NCI-H446 (cell line): ENCODE measurements at regions not wholly inside any gene's neighbourhood (a gene's known extent, or its start where the extent isn't known, plus 50 kb on each side); places are given as distances from the start of the nearest gene placed in this dataset.
"Not testable (repeated sequence)": the region's sequence is repeated elsewhere in the genome, so short reads cannot be mapped to it uniquely, and the experiment has no call there.

Source experiments
- DNase-seq, 2 experiments: peaks; one replicate each; lab custom pipeline; 2025; lab: John Stamatoyannopoulos, UW

DNA sequence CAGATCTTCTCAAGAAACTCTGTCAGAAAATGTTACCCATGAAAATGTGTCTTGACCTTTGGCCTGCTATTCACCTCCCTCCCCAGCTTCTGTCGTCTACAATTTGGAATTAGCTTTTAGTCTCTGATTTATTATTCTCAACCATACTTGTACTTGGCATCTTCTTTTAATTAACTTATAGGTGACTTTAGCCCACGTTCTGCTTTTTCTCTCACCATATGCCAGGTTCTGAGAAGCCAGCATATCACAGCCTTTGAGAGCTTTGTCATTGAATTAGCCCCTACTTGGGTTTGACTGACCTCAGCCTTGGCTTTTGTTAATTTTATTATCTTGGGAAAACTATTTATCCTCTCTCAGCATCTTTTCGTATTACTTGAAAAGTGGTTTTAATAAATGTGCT lies 355.9 kb downstream of the OXSM start:
- no peak for DNase-seq

DNA sequence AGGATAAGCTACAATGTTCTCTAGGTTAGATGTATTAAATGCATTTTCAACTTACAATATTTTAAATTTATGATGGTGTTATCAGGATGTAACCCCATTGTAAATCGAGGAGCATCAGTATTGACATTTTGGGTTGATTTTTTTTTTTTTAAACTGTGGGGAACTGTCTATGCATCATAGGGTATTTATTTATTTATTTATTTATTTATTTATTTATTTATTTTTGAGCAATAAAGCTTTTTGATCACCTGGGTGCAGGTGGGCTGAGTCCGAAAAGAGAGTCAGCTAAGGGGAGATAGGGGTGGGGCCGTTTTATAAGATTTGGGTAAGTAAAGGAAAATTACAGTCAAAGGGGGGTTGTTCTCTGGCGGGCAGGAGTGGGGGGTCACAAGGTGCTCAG lies 367.5 kb downstream of the OXSM start:
- not testable (repeated sequence) for DNase-seq

DNA sequence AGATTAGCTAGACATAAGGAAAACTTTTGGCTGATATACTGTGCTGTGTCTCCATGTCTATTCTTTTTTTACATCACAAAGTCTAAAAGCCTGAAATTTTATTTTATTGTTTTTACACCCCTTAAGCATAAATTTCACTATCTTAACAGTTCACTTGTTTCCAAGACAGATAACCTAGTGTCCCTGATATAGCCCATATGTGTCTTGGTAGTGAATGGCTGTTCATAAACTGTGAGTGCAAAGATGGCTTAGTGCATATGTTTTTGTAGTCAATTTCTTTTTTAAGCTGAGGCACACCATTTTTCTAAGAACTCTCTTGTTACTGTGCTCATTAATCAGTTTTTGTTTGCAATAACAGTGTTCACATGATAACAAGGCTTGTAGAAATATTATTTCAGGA lies 381.1 kb downstream of the OXSM start:
- no peak for DNase-seq

DNA sequence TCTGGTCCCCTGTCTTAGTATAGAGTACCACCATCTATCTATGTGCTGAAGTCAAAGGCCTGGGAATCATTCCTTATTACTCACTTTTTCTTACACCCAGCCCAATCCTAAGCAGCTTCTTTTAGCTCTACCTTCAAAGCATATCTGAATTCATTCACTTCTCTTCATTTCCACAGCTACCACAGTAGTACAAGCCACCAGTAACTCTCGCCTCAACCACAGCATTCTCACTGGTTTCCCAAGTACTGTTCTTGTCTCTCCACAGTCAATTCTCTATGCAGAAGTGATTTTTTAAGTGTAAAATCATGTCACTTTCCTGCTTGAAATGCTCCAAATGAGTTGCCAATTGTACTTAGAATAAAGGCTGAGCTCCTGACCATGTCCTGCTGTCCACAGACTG lies 401.7 kb downstream of the OXSM start:
- no peak for DNase-seq

DNA sequence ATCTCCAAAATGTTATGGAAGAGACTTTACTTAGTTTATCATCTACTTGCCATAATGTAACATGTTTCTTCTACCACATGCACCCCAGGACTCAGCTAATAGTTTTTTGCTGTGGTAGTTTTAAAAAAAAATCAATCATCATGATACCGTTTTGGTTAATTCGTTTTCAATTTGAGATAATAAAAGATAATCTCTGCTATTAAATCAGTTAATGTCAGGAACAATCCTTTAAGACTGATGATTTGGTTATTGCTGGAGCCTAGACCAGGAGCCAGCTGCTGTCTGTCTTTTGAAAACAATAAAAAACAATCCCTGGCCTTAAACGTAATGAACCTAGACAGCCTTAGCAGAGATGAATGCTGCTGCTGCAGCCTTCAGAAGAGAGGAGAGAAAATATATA lies 403.7 kb downstream of the OXSM start:
- no peak for DNase-seq

DNA sequence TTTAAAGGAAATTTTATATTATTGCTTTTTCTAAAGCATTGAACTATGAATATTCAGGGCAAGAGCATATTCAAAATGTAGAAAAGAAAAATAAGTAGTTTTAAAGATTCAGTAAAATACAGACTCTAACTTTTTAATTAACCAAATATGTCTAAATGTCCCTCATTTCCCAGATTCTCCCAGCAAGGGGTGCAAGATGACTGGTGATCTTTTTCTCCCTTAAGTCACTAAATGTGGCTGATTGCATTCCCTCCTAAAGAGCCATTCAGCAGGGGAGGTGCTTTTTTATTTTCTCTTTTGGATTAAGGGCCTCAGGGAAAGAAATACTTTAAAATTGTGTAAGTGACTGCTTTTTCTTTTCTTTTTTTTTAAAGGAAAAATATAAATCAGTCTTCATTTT lies 406.9 kb downstream of the OXSM start:
- no peak for DNase-seq

DNA sequence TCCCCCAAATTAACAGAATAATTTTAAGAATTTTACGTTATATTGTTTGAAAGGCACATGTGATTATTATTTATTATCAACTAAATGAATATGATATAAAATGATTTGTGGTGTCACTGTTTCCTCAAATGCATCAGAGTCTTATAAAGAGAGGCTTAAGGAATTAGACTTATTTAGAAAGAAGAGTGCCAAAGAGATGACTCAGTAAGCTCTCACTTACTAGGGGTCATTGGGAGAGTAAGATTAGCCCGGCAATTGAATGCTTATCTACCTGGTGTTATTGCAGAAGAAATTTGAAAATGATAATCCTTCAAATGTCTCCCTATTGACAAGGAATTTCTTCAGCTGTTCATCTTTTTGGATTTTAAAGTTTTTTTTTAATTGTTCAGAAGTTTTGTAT lies 408.7 kb downstream of the OXSM start:
- no peak for DNase-seq

DNA sequence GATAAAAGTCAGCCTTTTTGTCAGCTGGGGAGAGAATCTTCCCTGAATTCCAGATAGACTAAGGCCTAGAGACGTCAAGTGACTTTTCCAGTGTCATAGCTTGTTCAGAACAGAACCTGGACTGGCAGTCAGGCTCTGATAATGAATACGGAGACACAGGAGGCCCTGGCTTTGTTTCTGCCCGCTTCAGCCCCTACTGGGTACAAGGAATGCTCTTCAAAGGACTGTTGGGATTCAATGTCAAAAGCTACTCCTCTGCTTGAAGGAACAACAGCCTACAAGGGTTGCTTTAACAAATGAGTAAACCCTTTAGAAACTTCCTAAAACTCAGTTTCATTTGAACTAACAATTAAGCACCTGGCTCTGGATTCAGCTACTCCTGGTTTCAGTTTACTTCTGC lies 412.3 kb downstream of the OXSM start:
- DNase-seq = no peak

DNA sequence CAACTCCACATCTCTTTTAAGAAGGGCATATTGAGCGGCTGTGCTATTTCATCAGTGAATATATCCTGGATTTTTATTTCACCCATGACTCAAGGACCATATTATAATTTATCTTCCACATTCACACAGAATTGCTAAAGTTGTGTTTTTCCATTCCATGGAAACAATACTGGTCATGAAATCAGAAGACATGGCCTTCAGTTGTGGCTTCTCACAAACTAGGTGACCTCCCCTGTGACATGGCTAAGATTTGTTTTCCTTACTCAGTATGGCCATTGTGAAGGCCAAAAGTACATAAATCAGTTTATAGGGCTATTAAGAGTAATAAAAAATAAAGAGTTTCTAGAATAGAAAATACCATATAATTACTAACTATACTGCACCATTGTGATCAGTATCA lies 415.6 kb downstream of the OXSM start:
- DNase-seq = no peak

DNA sequence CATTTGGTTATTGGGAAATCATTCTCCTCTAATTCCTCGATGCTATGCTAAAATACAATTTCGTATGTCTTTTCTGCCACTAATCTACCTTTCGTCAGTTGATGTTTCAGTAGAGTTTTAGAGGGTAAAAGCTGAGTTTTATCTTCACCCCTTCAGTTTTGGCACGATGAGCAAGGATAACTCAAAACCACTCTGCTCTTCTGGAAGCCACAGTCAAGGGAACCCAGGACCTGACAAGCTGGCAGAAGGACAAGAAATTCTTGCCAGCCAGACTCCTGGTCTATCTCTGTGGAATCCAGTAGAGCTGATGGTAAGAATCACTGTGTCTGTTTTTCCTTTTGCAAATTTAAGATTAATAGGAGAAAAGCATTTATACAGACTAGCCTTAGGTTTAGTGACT lies 414.4 kb upstream of the LRRC3B start:
- DNase-seq = no peak

DNA sequence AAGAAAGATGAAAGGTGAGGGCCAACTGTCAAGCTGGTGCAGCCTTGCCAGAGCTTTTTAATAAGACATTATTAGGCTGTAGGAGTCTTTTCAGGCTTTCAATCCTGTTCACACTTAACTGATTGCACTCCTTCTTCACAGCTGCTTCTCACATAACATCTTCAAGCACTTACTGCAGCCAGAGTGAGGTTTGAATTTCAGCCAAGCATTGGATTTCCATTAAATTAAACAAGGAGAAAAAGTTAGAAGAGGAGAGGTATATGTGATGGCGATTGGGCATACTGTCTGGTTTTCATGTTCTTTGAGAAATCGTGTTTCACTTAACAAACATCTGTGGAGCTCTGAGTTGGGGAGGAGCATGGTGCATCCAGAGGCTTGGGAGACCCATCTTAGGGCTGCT lies 392.8 kb upstream of the LRRC3B start:
- no peak for DNase-seq

DNA sequence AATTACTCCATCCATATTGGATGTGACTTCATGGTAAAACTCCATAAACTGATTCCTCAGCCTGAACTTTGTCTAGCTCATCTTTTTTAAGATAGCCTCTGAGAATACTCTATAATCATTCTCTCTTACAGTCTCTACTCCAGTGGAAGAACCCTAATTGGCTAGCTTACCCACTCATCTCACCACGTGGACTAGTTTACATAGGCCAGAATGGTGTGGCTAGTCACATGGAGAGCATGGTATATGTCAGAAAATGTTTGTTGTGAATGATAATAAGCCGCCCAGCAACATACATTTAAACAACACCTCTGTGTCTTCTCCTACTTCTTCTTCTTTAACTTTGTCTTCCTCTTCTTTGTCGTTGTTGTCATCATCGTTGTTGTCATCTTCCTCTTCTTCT lies 389.2 kb upstream of the LRRC3B start:
- no peak for DNase-seq

DNA sequence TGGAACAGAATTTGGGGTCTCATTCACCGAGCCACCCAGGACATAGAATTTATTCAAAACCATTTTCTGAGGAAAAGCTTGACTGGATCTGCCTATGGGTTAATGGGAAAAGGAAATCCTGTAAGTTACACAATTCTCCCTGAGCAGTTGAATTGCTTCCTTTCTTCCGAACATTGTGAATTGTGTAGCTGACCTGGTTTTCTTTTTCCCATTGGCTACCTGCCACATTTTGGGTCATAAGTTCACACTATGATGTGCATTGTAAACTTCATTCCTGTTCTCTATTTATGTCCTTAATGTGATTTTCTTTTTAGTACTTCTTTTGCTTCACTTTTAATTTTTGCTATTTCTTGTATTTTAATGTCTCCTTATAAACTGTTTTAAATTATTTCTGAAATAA lies 386.0 kb upstream of the LRRC3B start:
- DNase-seq = no peak

DNA sequence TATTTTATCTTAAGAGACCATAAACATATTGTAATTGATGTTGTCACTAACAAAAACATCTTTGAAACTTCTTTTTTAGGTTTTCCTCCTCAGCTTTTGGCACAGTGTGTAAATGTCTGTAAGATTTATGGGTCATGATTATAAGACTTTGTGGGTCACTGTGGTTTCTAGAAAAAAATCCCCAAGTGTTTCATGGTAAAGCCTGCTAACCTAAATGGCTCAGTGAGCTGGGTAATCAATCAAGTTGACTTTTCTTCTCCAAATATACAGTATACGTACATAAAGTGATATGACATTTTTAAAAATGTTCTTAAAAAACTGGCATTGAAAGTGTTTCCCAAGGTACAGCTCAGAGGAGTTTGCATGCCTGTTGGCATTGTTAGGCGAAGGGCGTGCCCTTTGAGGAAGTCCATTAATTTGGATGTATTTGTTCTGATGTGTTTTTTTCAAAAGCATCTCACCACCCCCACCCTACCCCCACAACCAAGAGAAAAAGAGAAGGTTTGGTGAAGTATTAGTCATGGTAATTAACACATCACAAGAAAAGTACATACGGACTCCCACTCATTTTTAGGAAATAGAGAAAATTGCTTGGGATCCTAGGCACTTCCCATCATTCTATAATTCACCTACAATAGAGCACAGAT lies 385.4 kb upstream of the LRRC3B start:
- no peak for DNase-seq

DNA sequence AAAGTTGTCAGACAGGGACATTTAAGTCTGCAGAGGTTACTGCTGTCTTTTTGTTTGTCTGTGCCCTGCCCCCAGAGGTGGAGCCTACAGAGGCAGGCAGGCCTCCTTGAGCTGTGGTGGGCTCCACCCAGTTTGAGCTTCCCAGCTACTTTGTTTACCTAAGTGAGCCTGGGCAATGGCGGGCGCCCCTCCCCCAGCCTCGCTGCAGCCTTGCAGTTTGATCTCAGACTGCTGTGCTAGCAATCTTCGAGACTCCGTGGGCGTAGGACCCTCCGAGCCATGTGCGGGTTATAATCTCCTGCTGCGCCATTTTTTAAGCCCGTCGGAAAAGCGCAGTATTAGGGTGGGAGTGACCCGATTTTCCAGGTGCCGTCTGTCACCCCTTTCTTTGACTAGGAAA lies 378.0 kb upstream of the LRRC3B start:
- not testable (repeated sequence) for DNase-seq

DNA sequence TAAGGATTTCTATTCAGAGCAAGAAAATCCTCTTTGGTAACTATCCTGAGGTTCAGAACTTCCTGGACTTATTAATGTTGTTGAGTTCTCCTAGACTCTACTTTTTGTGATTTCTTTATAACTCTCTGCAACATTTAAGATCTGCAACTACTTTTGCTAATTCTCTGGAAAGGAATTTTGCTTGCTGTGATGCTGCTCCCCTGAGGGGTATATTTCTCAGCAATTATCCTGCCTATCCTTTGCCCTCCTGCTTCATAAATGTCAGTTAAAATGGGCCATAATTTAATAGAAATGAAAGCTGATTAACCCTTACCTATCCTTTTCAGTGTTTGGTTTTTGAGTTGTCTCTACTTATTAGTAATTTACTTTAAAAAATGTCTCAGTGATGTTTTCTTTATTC lies 377.3 kb upstream of the LRRC3B start:
- no peak for DNase-seq

DNA sequence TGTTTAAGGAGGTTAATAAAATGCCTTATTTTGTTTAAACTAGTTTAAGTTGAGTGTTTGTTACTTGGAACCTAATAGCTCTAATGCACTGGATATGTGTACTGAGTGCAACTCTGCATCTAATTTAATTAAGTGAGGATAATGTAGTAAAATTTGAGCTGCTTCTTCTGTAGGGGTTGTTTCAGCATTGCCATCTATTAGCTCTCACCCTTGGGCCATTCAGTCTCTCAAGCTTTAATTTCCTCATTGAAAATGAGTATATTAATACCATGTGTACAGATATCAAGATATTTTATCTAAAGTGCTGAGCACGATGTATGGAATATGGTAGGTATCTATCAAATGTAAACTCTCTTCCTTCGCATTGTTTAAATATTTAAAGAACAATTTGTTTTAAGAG lies 375.7 kb upstream of the LRRC3B start:
- DNase-seq = no peak

DNA sequence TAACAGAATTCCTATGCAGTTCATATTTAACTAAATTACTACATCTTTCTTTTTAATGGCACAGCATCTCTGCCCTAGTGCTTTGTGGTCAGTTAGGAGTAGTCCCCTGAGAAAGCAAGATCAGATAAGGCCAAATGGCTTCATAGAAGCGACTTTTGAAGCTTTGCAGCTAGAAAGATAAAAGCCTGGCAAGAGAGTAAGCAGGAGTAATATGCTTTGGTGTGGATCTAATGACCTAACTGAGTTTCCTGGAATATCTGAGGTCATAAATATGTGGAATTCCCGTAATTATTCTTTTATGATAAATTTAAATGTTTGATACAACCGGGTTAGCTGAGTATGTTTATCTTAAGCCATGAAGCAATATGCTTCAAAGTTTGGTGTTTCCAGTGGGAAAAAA lies 374.9 kb upstream of the LRRC3B start:
- no peak for DNase-seq

DNA sequence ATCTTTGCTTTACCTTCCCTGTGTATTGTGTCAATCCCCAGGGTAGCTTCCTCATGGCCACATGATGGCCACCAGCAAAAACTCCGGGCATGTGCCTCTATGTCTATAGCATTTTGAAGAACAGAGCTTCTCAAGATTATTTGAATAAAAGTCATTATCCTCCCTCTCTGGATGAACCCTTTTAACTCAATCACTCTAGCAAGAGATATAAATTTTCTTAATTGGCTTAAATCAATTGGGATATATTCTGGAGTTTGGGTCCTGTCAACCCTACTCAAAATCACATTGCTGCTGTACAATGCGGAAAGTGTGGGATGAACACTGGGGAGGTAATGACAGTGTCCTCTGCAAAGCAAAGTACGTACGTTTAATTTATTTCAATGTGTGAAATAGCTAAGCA lies 370.6 kb upstream of the LRRC3B start:
- no peak for DNase-seq

DNA sequence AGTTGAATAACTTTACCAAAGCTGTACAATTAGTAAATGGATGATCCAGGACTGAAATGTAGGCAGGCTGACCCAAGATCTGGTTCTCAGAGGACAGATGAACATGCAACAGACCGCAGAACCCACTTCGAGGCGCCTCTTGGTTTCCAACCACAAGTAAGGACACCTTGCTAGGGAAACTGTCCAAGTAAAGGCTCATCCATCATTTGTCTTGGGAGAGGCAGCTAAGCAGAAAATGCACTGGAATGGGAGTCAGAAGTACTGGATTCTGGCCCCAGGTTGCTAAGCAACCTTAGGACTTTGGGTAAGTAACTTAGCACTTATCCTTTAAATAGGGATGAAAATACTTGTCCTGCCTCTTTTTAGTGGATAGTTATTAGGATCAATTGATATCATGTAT lies 366.3 kb upstream of the LRRC3B start:
- DNase-seq = no peak

DNA sequence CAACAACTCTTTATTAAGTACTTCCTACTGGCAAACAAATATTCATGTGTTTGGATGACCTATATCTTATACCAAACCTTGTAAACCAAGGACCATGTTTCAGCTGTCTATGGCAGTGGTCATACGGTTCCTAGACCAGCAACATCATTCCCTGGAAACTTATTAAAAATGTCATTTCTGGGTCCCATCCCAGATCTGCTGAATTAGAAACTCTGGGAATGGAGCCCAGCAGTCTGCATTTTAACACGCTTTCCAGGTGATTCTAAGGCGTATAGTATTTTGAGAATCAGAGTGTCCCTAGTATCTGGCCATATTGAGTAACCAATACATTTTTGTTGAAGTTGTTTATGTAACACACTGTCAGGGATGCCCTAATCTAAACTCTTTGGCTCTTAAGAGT lies 363.4 kb upstream of the LRRC3B start:
- DNase-seq = no peak

DNA sequence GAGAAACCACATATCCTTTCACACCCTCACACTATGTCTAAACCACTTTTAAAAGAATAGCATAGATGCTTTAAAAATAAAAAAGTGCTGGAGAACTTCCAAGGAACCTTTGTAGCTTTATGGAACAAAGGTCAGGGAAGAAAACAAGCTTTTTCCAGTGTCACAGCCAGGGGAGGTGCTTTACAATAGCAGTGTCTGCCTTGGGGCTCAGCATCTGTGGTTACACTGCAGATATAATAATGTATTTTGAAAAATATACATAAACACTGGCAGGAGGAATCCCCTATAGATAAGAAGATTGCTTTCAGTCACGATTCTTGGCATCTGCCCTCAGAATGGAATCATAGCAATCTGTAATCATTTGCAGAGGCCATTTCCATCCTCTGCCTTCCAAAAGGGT lies 362.4 kb upstream of the LRRC3B start:
- no peak for DNase-seq

DNA sequence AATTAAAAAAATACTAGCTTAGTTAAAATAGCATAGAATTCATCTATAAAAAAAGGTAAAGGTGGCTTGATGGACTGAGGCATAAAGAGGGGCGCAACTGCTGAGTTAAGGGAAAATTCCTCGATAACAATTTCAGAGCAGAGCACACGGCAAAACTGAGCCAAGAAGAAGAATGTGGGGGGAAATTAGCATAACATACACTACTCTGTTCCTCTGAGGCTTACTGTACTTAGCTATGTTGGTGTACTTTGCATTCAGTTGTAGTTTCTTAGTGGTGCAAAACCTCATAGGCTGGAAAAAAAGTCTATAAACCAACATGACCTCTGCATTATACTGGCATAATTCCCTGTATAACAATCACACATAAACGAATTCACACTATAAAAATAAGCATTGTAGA lies 357.9 kb upstream of the LRRC3B start:
- DNase-seq = no peak

DNA sequence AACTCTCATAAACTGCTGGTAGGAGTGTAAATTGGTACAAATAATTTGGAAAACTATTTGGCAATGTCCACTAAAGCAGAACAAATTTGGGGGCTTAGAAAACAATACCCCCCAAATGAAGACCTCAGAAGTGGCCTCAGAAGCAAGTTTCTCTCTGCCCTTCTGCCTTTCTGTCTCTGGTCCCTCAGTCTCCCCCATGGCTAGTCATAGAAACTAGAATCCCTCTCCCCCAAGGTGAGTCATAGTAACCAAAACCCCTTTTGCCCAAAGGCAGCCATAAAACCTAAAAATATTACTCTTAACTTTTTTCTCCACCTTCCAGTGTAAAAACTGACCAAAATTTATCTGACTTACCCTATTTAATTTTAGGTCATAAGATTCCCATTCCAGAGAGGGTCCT lies 350.7 kb upstream of the LRRC3B start:
- DNase-seq = no peak

DNA sequence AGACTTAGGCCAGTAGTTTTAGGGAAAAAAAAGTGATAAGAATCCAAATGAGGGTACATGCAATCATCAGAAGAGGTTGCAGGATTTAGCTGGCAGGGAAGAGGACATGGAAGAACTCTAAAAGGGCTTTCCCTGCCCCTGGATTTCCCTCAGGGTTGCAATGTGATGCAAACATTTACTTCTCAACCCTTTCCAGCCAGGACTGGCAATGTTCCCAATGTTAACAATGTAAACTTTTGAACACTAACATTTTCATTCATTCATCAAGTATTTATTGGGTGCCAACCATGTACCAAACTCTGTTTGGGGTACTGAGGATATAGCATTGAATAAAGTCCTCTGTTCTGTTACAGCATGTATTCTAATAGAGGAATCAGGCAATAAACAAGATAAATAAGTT lies 349.4 kb upstream of the LRRC3B start:
- no peak for DNase-seq
